Neutrophil (primary cell): ENCODE measurements at regions not wholly inside any gene's neighbourhood (a gene's known extent, or its start where the extent isn't known, plus 50 kb on each side); places are given as distances from the start of the nearest gene placed in this dataset.

Experiments used
- H3K27ac ChIP-seq: fragments of 200-600 bp; sonication (generic); 2 replicates; pipeline ENCODE4 v1.5.1; 2016; ENCODE audit warnings: mild to moderate bottlenecking, moderate library complexity
- H3K27me3 ChIP-seq: fragments of 200-600 bp; sonication (generic); 2 replicates; pipeline ENCODE4 v1.6.0; 2016; ENCODE audit warnings: mild to moderate bottlenecking
- H3K36me3 ChIP-seq: fragments of 200-600 bp; sonication (generic); 2 replicates; pipeline ENCODE4 v1.5.1; 2017
- H3K4me1 ChIP-seq, 2 experiments: fragments of 200-600 bp in 1 of 2; sonication (generic) in 1 of 2; 1 replicate in 1 of 2; 2 replicates in 1 of 2; pipeline versions ENCODE4 v1.5.1 to v1.6.1; 2013 to 2016; ENCODE audit warnings: low read depth in 1 of 2, low read length in 1 of 2, mild to moderate bottlenecking in 1 of 2, moderate library complexity in 1 of 2; ENCODE audit not compliant: control insufficient read depth in 1 of 2, insufficient read depth in 1 of 2
- H3K4me3 ChIP-seq, 2 experiments: fragments of 200-600 bp in 1 of 2; sonication (generic) in 1 of 2; 1 replicate in 1 of 2; 2 replicates in 1 of 2; pipeline ENCODE4 v1.5.1; 2013 to 2016; ENCODE audit warnings: low read depth in 1 of 2, low read length in 1 of 2, mild to moderate bottlenecking in 1 of 2, moderate library complexity in 1 of 2
- H3K9me3 ChIP-seq: fragments of 200-600 bp; sonication (generic); 2 replicates; pipeline ENCODE4 v1.5.1; 2016
- CTCF ChIP-seq: fragments of 200-600 bp; sonication (generic); IDR thresholded peaks from 2 replicates; pipeline ENCODE4 v1.5.1; 2016; ENCODE audit warnings: antibody characterized with exemption

GRCh38 chr1:201606096-201606495, 67.2 kb downstream of the NAV1 start:
- no peaks in the 10 kb centered on the region for H3K27me3 ChIP-seq
- H3K9me3 ChIP-seq: no peaks in the 10 kb centered on the region
- H3K27ac ChIP-seq: no peak overlapping the region
- H3K4me3 ChIP-seq: no peak overlapping the region
- peaks cover 0 to 3% of the 10 kb centered on the region in 2 experiments for H3K4me1 ChIP-seq
- TF ChIP-seq CTCF: no peak
- no peaks in the 10 kb centered on the region for H3K36me3 ChIP-seq

GRCh38 chr1:201606623-201607022, 67.7 kb downstream of the NAV1 start:
- Histone ChIP-seq H3K9me3 (no peaks in the 10 kb centered on the region), H3K27me3 (no peaks in the 10 kb centered on the region), H3K36me3 (no peaks in the 10 kb centered on the region), H3K4me1 (peaks cover 0 to 3% of the 10 kb centered on the region in 2 experiments), H3K4me3 (no peak overlapping the region), H3K27ac (no peak overlapping the region)
- no peak for TF ChIP-seq CTCF

- H3K27ac ChIP-seq: no peak overlapping the region
- no peaks in the 10 kb centered on the region for H3K27me3 ChIP-seq
- no peaks in the 10 kb centered on the region for H3K9me3 ChIP-seq
- H3K4me1 ChIP-seq: peaks cover 14 to 22% of the 10 kb centered on the region in 2 experiments
- H3K4me3 ChIP-seq: no peak overlapping the region
- no peaks in the 10 kb centered on the region for H3K36me3 ChIP-seq
- no peak for TF ChIP-seq CTCF
These were observed 69.9 kb downstream of the NAV1 start for GRCh38 chr1:201608635-201609395.

- no peaks in the 10 kb centered on the region for H3K9me3 ChIP-seq
- peaks cover 23 to 32% of the 10 kb centered on the region in 2 experiments for H3K4me1 ChIP-seq
- no peak overlapping the region for H3K4me3 ChIP-seq
- no peak for TF ChIP-seq CTCF
- H3K27ac ChIP-seq: no peak overlapping the region
- H3K36me3 ChIP-seq: no peaks in the 10 kb centered on the region
- no peaks in the 10 kb centered on the region for H3K27me3 ChIP-seq
These were observed 70.9 kb downstream of the NAV1 start for GRCh38 chr1:201609661-201610318.

- H3K4me1 ChIP-seq: peaks cover 26 to 36% of the 10 kb centered on the region in 2 experiments
- H3K9me3 ChIP-seq: no peaks in the 10 kb centered on the region
- no peaks in the 10 kb centered on the region for H3K36me3 ChIP-seq
- no peak overlapping the region for H3K4me3 ChIP-seq
- H3K27me3 ChIP-seq: no peaks in the 10 kb centered on the region
- no peak overlapping the region for H3K27ac ChIP-seq
- no peak for TF ChIP-seq CTCF
These were observed 71.9 kb downstream of the NAV1 start for GRCh38 chr1:201610858-201611257.
